HFFc6 (cell line): ENCODE measurements at regions not wholly inside any gene's neighbourhood (a gene's known extent, or its start where the extent isn't known, plus 50 kb on each side); places are given as distances from the start of the nearest gene placed in this dataset.

Experiments
- DNase-seq: peaks from one replicate; pipeline ENCODE4 v3.0.0-alpha.2; 2018
- H3K27ac Mint-ChIP-seq: 2 replicates; pipeline ENCODE4 v1.8.0; 2020; ENCODE audit warnings: mild to moderate bottlenecking, mixed read lengths
- H3K27me3 Mint-ChIP-seq: 2 replicates; pipeline ENCODE4 v1.8.0; 2021; ENCODE audit warnings: mild to moderate bottlenecking, moderate library complexity, mixed read lengths; ENCODE audit not compliant: insufficient read depth
- H3K36me3 Mint-ChIP-seq: 2 replicates; pipeline ENCODE4 v1.8.0; 2021; ENCODE audit warnings: low read depth, mixed read lengths
- H3K4me1 Mint-ChIP-seq: 2 replicates; pipeline ENCODE4 v1.8.0; 2020; ENCODE audit warnings: low read depth, mixed read lengths
- H3K4me3 Mint-ChIP-seq: 2 replicates; pipeline ENCODE4 v1.8.0; 2020; ENCODE audit warnings: mild to moderate bottlenecking, moderate library complexity, mixed read lengths
- H3K9me3 Mint-ChIP-seq: 2 replicates; pipeline ENCODE4 v1.8.0; 2020; ENCODE audit warnings: mild to moderate bottlenecking, mixed read lengths
- CTCF ChIP-seq: fragments of 200-600 bp; sonication (generic); IDR thresholded peaks from 2 replicates; pipeline ENCODE4 v1.5.0; 2021; ENCODE audit warnings: antibody characterized with exemption, mild to moderate bottlenecking

- TF ChIP-seq CTCF, result no peak
- no peak overlapping the region for H3K27ac Mint-ChIP-seq
- peaks cover 2% of the 10 kb centered on the region; the same call in 1 of the 2 replicates for H3K27me3 Mint-ChIP-seq
- peaks cover 7% of the 10 kb centered on the region for H3K36me3 Mint-ChIP-seq
- H3K4me3 Mint-ChIP-seq, result no peak overlapping the region
- no peak for DNase-seq
- peaks cover 59% of the 10 kb centered on the region for H3K4me1 Mint-ChIP-seq
- H3K9me3 Mint-ChIP-seq, result peaks cover 6% of the 10 kb centered on the region
Measured at GRCh38 chr9:105073147-105073546, 145.2 kb upstream of the ABCA1 start.

GRCh38 chr9:105074491-105074890, 146.5 kb upstream of the ABCA1 start:
- DNase-seq, result no peak
- Mint-ChIP-seq H3K36me3 (peaks cover 1% of the 10 kb centered on the region; the same call in 1 of the 2 replicates), H3K9me3 (peaks cover 1% of the 10 kb centered on the region), H3K27ac (no peak overlapping the region), H3K4me3 (no peak overlapping the region), H3K27me3 (peaks cover under 1% of the 10 kb centered on the region; the same call in 1 of the 2 replicates), H3K4me1 (peaks cover 52% of the 10 kb centered on the region)
- no peak for TF ChIP-seq CTCF

- no peaks in the 10 kb centered on the region; the same call in 1 of the 2 replicates for H3K27me3 Mint-ChIP-seq
- peaks cover 30% of the 10 kb centered on the region for H3K4me1 Mint-ChIP-seq
- no peaks in the 10 kb centered on the region for H3K36me3 Mint-ChIP-seq
- H3K4me3 Mint-ChIP-seq, result no peak overlapping the region
- DNase-seq, result no peak
- no peaks in the 10 kb centered on the region for H3K9me3 Mint-ChIP-seq
- TF ChIP-seq CTCF, result no peak
- H3K27ac Mint-ChIP-seq, result no peak overlapping the region
Measured at GRCh38 chr9:105076729-105077128, 148.8 kb upstream of the ABCA1 start.

- Mint-ChIP-seq H3K4me1 (peaks cover 11% of the 10 kb centered on the region), H3K9me3 (no peaks in the 10 kb centered on the region), H3K4me3 (no peak overlapping the region), H3K36me3 (no peaks in the 10 kb centered on the region), H3K27ac (no peak overlapping the region), H3K27me3 (no peaks in the 10 kb centered on the region; the same call in 1 of the 2 replicates)
- no peak for DNase-seq
- no peak for TF ChIP-seq CTCF
Measured at GRCh38 chr9:105079457-105079856, 151.5 kb upstream of the ABCA1 start.

- Mint-ChIP-seq H3K4me3 (no peak overlapping the region), H3K4me1 (peaks cover 3% of the 10 kb centered on the region), H3K27me3 (no peaks in the 10 kb centered on the region; the same call in 1 of the 2 replicates), H3K36me3 (no peaks in the 10 kb centered on the region), H3K27ac (no peak overlapping the region), H3K9me3 (no peaks in the 10 kb centered on the region)
- no peak for DNase-seq
- no peak for TF ChIP-seq CTCF
Measured at GRCh38 chr9:105082843-105083242, 154.9 kb upstream of the ABCA1 start.

- Mint-ChIP-seq H3K9me3 (no peaks in the 10 kb centered on the region), H3K36me3 (no peaks in the 10 kb centered on the region), H3K27ac (no peak overlapping the region), H3K27me3 (no peaks in the 10 kb centered on the region; the same call in 1 of the 2 replicates), H3K4me3 (no peak overlapping the region), H3K4me1 (no peaks in the 10 kb centered on the region; the same call in 1 of the 2 replicates)
- DNase-seq, result no peak
- TF ChIP-seq CTCF, result no peak
Measured at GRCh38 chr9:105083256-105083655, 155.3 kb upstream of the ABCA1 start.
